DOHH2 (cell line): ENCODE measurements at regions not wholly inside any gene's neighbourhood (a gene's known extent, or its start where the extent isn't known, plus 50 kb on each side); places are given as distances from the start of the nearest gene placed in this dataset.
"Not testable (repeated sequence)": the region's sequence is repeated elsewhere in the genome, so short reads cannot be mapped to it uniquely, and the experiment has no call there.

Experiments used
- H3F3A ChIP-seq: fragments of 200-600 bp; sonication (generic), shearing (Covaris generic); 2 replicates; pipeline ENCODE4 v1.6.0; 2016; ENCODE audit warnings: antibody characterized with exemption, mild to moderate bottlenecking; ENCODE audit not compliant: control insufficient read depth, insufficient read depth
- H3K27ac ChIP-seq: fragments of 200-600 bp; sonication (generic); 2 replicates; pipeline ENCODE4 v1.5.1; 2014; ENCODE audit warnings: low read depth, mild to moderate bottlenecking, low read length, moderate library complexity
- H3K27me3 ChIP-seq: fragments of 200-600 bp; sonication (generic); 2 replicates; pipeline ENCODE4 v1.6.1; 2014; ENCODE audit warnings: mild to moderate bottlenecking, low read length, mixed read lengths; ENCODE audit not compliant: control insufficient read depth
- H3K36me3 ChIP-seq: fragments of 200-600 bp; sonication (generic); 2 replicates; pipeline ENCODE4 v1.6.1; 2014; ENCODE audit warnings: mild to moderate bottlenecking, low read length, moderate library complexity, mixed read lengths; ENCODE audit not compliant: control insufficient read depth
- H3K4me1 ChIP-seq: fragments of 200-600 bp; sonication (generic); 2 replicates; pipeline ENCODE4 v1.6.1; 2014; ENCODE audit warnings: mild to moderate bottlenecking, low read length, mixed read lengths; ENCODE audit not compliant: control insufficient read depth
- H3K4me2 ChIP-seq: fragments of 200-600 bp; sonication (generic); 2 replicates; pipeline ENCODE4 v1.6.0; 2014; ENCODE audit warnings: mild to moderate bottlenecking, low read length, moderate library complexity
- H3K4me3 ChIP-seq: fragments of 200-600 bp; sonication (generic); 2 replicates; pipeline ENCODE4 v1.5.1; 2014; ENCODE audit warnings: mild to moderate bottlenecking, low read length, mixed read lengths
- H3K79me2 ChIP-seq: fragments of 200-600 bp; sonication (generic); 2 replicates; pipeline ENCODE4 v1.6.1; 2014; ENCODE audit warnings: mild to moderate bottlenecking, low read length, mixed read lengths; ENCODE audit not compliant: control insufficient read depth
- H3K9me2 ChIP-seq: fragments of 200-600 bp; sonication (generic); replicated peaks from 2 replicates; pipeline ENCODE4 v1.6.1; 2014; ENCODE audit warnings: mild to moderate bottlenecking, low read length, mixed read lengths; ENCODE audit not compliant: control insufficient read depth
- H3K9me3 ChIP-seq: fragments of 200-600 bp; sonication (generic); 2 replicates; pipeline ENCODE4 v1.6.1; 2014; ENCODE audit warnings: antibody characterized with exemption, low read length, mixed read lengths; ENCODE audit not compliant: control insufficient read depth, insufficient read depth
- H4K20me1 ChIP-seq: fragments of 200-600 bp; sonication (generic); 2 replicates; pipeline ENCODE4 v1.6.0; 2014; ENCODE audit warnings: low read depth, mild to moderate bottlenecking, antibody characterized with exemption, low read length, moderate library complexity; ENCODE audit not compliant: control insufficient read depth, insufficient read depth
- EZH2phosphoT487 ChIP-seq: fragments of 200-600 bp; sonication (generic); IDR thresholded peaks from 2 replicates; pipeline ENCODE4 v1.6.1; 2017; ENCODE audit warnings: borderline replicate concordance, mild to moderate bottlenecking, antibody characterized with exemption, low read length, moderate library complexity, mixed read lengths
- TF ChIP-seq, protein P1 (sequence below): fragments of 200-600 bp; sonication (generic); IDR thresholded peaks from one replicate; pipeline ENCODE4 v1.5.1; 2014; ENCODE audit warnings: antibody characterized with exemption, mild to moderate bottlenecking, low read depth, low read length; ENCODE audit not compliant: poor library complexity, severe bottlenecking

DNA sequence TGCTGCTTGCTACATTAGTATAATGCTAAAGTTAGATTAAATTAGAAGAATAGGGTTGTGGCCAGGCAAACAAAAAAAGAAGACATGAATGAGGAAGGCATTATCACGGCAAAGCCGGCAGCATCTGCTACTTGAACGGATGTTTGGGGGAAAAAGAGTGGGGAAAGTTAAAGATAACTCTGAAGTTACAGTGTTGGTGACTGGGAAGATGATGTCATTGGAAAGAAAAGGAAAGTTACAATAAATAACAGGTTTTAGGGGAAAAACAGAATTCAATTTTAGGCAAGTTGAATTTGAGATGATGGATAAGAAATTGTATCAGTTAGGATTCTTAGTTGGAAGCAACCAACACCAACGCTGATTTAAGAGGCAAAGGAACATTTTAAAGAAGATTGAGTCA lies 74.2 kb upstream of the NRN1 start:
- H3K27ac ChIP-seq = no peak overlapping the region
- H3K9me2 ChIP-seq = no peaks in the 10 kb centered on the region; the same call in 1 of the 2 replicates
- no peak overlapping the region for H3K4me2 ChIP-seq
- no peaks in the 10 kb centered on the region for H3K36me3 ChIP-seq
- H4K20me1 ChIP-seq = no peaks in the 10 kb centered on the region
- no peaks in the 10 kb centered on the region for H3K79me2 ChIP-seq
- 0 out of 2 replicates have a peak, but pooled peaks cover 3% of the 10 kb centered on the region for H3K9me3 ChIP-seq
- H3K4me1 ChIP-seq = no peaks in the 10 kb centered on the region
- no peaks in the 10 kb centered on the region for H3F3A ChIP-seq
- no peak overlapping the region for H3K4me3 ChIP-seq
- H3K27me3 ChIP-seq = peaks cover 7% of the 10 kb centered on the region; the same call in 1 of the 2 replicates
- no peak for TF ChIP-seq EZH2phosphoT487
- TF ChIP-seq, protein P1, sequence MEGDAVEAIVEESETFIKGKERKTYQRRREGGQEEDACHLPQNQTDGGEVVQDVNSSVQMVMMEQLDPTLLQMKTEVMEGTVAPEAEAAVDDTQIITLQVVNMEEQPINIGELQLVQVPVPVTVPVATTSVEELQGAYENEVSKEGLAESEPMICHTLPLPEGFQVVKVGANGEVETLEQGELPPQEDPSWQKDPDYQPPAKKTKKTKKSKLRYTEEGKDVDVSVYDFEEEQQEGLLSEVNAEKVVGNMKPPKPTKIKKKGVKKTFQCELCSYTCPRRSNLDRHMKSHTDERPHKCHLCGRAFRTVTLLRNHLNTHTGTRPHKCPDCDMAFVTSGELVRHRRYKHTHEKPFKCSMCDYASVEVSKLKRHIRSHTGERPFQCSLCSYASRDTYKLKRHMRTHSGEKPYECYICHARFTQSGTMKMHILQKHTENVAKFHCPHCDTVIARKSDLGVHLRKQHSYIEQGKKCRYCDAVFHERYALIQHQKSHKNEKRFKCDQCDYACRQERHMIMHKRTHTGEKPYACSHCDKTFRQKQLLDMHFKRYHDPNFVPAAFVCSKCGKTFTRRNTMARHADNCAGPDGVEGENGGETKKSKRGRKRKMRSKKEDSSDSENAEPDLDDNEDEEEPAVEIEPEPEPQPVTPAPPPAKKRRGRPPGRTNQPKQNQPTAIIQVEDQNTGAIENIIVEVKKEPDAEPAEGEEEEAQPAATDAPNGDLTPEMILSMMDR = no peak

DNA sequence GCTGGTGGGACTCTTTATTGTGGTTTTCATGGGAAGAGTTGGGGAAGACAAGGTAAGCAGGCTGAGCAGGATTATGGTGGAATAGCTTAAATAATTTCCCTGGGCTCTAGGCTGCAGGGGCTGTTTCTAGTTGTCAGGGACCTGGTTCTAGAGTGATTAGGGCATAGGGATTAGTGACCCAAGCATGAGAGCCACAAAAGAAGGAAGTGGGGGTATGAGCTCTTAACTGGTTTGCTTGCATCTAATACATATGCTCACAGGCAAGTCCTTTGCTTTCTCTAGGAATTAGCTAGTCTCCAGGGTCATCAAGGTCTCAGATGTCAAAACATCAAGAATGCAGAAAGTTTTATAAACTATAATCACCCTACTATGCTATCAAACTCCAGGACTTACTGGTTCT lies 67.5 kb upstream of the NRN1 start:
- no peak for TF ChIP-seq EZH2phosphoT487
- TF ChIP-seq, protein P1 = no peak
- H3K36me3 ChIP-seq = no peaks in the 10 kb centered on the region
- no peaks in the 10 kb centered on the region for H3K9me3 ChIP-seq
- H3K27me3 ChIP-seq = 0 out of 2 replicates have a peak, but pooled peaks cover 2% of the 10 kb centered on the region
- no peak overlapping the region for H3K4me2 ChIP-seq
- no peak overlapping the region for H3K4me3 ChIP-seq
- H3F3A ChIP-seq = no peaks in the 10 kb centered on the region
- H3K4me1 ChIP-seq = no peaks in the 10 kb centered on the region
- no peak overlapping the region for H3K27ac ChIP-seq
- H3K79me2 ChIP-seq = no peaks in the 10 kb centered on the region
- H4K20me1 ChIP-seq = no peaks in the 10 kb centered on the region
- no peaks in the 10 kb centered on the region for H3K9me2 ChIP-seq

DNA sequence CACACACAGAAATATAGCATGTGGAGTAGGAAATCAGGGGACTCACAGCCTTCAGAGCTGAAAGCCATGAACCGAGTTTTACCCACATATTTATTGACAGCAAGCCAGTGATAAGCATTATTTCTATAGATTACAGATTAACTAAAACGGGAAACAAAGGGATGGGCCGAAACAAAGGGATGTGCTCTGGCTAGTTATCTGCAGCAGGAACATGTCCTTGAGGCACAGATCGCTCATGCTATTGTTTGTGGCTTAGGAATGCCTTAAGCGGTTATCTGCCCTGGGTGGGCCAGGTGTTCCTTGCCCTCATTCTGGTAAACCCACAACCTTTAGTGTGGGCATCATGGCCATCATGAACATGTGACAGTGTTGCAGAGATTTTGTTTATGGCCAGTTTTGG lies 61.4 kb upstream of the NRN1 start:
- not testable (repeated sequence) for H3K4me1 ChIP-seq, H3F3A ChIP-seq, H3K9me3 ChIP-seq, H3K4me3 ChIP-seq, H3K79me2 ChIP-seq, H4K20me1 ChIP-seq, H3K36me3 ChIP-seq, H3K27ac ChIP-seq, H3K27me3 ChIP-seq, H3K9me2 ChIP-seq, H3K4me2 ChIP-seq

DNA sequence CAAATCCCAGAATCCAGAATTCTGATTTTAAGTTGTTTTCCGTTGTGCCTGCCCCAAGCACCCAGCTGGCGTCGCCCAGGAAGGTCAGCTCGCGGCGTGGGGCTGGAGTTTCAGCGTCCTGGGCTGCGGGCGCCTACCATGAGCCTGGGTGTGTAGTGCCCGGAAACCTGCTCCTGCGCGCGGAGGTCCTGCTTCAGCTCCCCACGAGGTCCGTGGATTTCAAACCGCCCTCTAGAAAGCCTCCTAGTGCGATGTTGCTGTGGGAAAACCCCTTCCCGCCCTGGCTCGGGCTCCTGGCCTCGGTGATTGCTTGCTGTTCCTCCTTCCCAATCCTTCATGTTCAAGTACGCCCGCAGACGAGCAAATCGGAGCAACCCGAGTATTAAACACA lies 51.3 kb upstream of the NRN1 start:
- no peaks in the 10 kb centered on the region for H3K9me2 ChIP-seq
- no peak overlapping the region for H3K4me3 ChIP-seq
- H4K20me1 ChIP-seq = no peaks in the 10 kb centered on the region
- no peaks in the 10 kb centered on the region for H3K36me3 ChIP-seq
- H3K4me2 ChIP-seq = no peak overlapping the region
- no peak overlapping the region for H3K27ac ChIP-seq
- H3K27me3 ChIP-seq = peaks cover 16% of the 10 kb centered on the region
- no peaks in the 10 kb centered on the region for H3K4me1 ChIP-seq
- TF ChIP-seq, protein P1 = no peak
- no peak for TF ChIP-seq EZH2phosphoT487
- H3F3A ChIP-seq = no peaks in the 10 kb centered on the region
- H3K9me3 ChIP-seq = no peaks in the 10 kb centered on the region
- no peaks in the 10 kb centered on the region for H3K79me2 ChIP-seq
